Osteocyte (in vitro differentiated cells): ENCODE measurements at regions not wholly inside any gene's neighbourhood (a gene's known extent, or its start where the extent isn't known, plus 50 kb on each side); places are given as distances from the start of the nearest gene placed in this dataset.

Experiments
- DNase-seq: peaks from one replicate; pipeline ENCODE4 v3.0.0; 2021; ENCODE audit warnings: mixed read lengths; ENCODE audit not compliant: unreplicated experiment; ENCODE audit errors: extremely low spot score
- H3K27ac Mint-ChIP-seq: one replicate; pipeline ENCODE4 v1.8.0; 2021; ENCODE audit warnings: mild to moderate bottlenecking, mixed read lengths; ENCODE audit not compliant: unreplicated experiment
- H3K27me3 Mint-ChIP-seq: one replicate; pipeline ENCODE4 v1.8.0; 2021; ENCODE audit warnings: mixed read lengths; ENCODE audit not compliant: unreplicated experiment
- H3K36me3 Mint-ChIP-seq: one replicate; pipeline ENCODE4 v1.8.0; 2021; ENCODE audit warnings: mixed read lengths; ENCODE audit not compliant: unreplicated experiment
- H3K4me1 Mint-ChIP-seq: one replicate; pipeline ENCODE4 v1.8.0; 2021; ENCODE audit warnings: mixed read lengths; ENCODE audit not compliant: unreplicated experiment
- H3K4me3 Mint-ChIP-seq: one replicate; pipeline ENCODE4 v1.8.0; 2021; ENCODE audit warnings: mild to moderate bottlenecking, moderate library complexity, mixed read lengths; ENCODE audit not compliant: unreplicated experiment
- H3K9me3 Mint-ChIP-seq: one replicate; pipeline ENCODE4 v1.8.0; 2021; ENCODE audit warnings: mixed read lengths; ENCODE audit not compliant: unreplicated experiment
- CTCF ChIP-seq: fragments of 200-600 bp; sonication (generic); IDR thresholded peaks from 2 replicates; pipeline ENCODE4 v1.5.0; 2021; ENCODE audit warnings: antibody characterized with exemption, mild to moderate bottlenecking, moderate library complexity

GRCh38 chr3:8371085-8371551 lies 130.5 kb upstream of the LMCD1 start:
- DNase-seq: no peak
- H3K4me3 Mint-ChIP-seq: no peak overlapping the region
- peaks cover 24% of the 10 kb centered on the region for H3K4me1 Mint-ChIP-seq
- H3K27me3 Mint-ChIP-seq: no peaks in the 10 kb centered on the region
- H3K27ac Mint-ChIP-seq: peak overlapping the region; percentile 67
- H3K9me3 Mint-ChIP-seq: peaks cover 6% of the 10 kb centered on the region
- H3K36me3 Mint-ChIP-seq: no peaks in the 10 kb centered on the region
- TF ChIP-seq CTCF: no peak

DNA sequence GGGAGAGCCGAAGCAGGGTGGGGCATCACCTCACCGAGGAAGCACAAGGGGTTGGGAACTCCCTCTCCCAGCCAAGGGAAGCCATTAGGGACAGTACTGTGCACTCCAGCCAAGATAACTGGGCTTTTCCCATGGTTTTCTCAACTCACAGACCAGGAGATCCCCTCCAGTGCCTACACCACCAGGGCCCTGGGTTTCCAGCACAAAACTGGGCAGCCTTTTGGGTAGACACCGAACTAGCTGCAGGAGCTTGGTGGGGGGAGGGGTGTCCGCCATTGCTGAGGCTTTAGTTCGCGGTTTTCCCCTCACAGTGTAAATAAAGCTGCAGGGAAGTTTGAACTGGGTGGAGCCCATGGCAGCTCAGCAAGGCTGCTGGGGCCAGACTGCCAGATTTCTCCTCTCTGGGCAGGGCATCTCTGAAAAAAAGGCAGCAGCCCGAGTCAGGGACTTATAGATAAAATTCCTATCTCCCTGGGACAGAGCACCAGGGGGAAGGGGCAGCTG lies 129.6 kb upstream of the LMCD1 start:
- Mint-ChIP-seq H3K4me3 (peak overlapping the region; percentile 6), H3K36me3 (no peaks in the 10 kb centered on the region), H3K9me3 (peaks cover 6% of the 10 kb centered on the region), H3K27ac (no peak overlapping the region), H3K27me3 (no peaks in the 10 kb centered on the region), H3K4me1 (peaks cover 23% of the 10 kb centered on the region)
- no peak for TF ChIP-seq CTCF
- DNase-seq: no peak

- Mint-ChIP-seq H3K4me1 (peaks cover 28% of the 10 kb centered on the region), H3K4me3 (no peak overlapping the region), H3K9me3 (no peaks in the 10 kb centered on the region), H3K27ac (no peak overlapping the region), H3K36me3 (no peaks in the 10 kb centered on the region), H3K27me3 (no peaks in the 10 kb centered on the region)
- no peak for DNase-seq
- no peak for TF ChIP-seq CTCF
These were observed 120.5 kb upstream of the LMCD1 start for GRCh38 chr3:8380904-8381704.

- TF ChIP-seq CTCF: no peak
- DNase-seq: no peak
- peaks cover 12% of the 10 kb centered on the region for H3K9me3 Mint-ChIP-seq
- peaks cover 36% of the 10 kb centered on the region for H3K4me1 Mint-ChIP-seq
- no peaks in the 10 kb centered on the region for H3K36me3 Mint-ChIP-seq
- H3K27me3 Mint-ChIP-seq: no peaks in the 10 kb centered on the region
- no peak overlapping the region for H3K27ac Mint-ChIP-seq
- no peak overlapping the region for H3K4me3 Mint-ChIP-seq
These were observed 115.6 kb upstream of the LMCD1 start for GRCh38 chr3:8385848-8386620.

GRCh38 chr3:8387571-8387970 lies 114.1 kb upstream of the LMCD1 start:
- Mint-ChIP-seq H3K9me3 (peaks cover 12% of the 10 kb centered on the region), H3K4me1 (peaks cover 36% of the 10 kb centered on the region), H3K4me3 (no peak overlapping the region), H3K27me3 (no peaks in the 10 kb centered on the region), H3K27ac (no peak overlapping the region), H3K36me3 (no peaks in the 10 kb centered on the region)
- no peak for DNase-seq
- TF ChIP-seq CTCF: no peak
